GM13977 (cell line): ENCODE measurements at regions not wholly inside any gene's neighbourhood (a gene's known extent, or its start where the extent isn't known, plus 50 kb on each side); places are given as distances from the start of the nearest gene placed in this dataset.
A peak's percentile ranks its signal among the peaks of the same experiment; 100 is the strongest.

Experiments
- DNase-seq: peaks from one replicate; pipeline ENCODE4 v3.0.0; 2012; ENCODE audit warnings: low spot score
- in situ Hi-C: fragments of 300-500 bp; cut with MboI; formaldehyde crosslinking; loops from one replicate; pipeline ENCODE4 v1.12.0; 2022; ENCODE audit warnings: low sequenced_read_pairs, low pct_unique_long_range_greater_than_20kb, mixed read lengths, inconsistent platforms; ENCODE audit not compliant: unreplicated experiment
- TF ChIP-seq, protein P1 (sequence below): IDR thresholded peaks from 2 replicates; pipeline ENCODE4 v1.5.1; 2012; ENCODE audit warnings: mild to moderate bottlenecking, control low read depth; ENCODE audit not compliant: insufficient read depth; ENCODE audit errors: extremely low read depth, missing control alignments

- no peak for DNase-seq
- TF ChIP-seq, protein P1, sequence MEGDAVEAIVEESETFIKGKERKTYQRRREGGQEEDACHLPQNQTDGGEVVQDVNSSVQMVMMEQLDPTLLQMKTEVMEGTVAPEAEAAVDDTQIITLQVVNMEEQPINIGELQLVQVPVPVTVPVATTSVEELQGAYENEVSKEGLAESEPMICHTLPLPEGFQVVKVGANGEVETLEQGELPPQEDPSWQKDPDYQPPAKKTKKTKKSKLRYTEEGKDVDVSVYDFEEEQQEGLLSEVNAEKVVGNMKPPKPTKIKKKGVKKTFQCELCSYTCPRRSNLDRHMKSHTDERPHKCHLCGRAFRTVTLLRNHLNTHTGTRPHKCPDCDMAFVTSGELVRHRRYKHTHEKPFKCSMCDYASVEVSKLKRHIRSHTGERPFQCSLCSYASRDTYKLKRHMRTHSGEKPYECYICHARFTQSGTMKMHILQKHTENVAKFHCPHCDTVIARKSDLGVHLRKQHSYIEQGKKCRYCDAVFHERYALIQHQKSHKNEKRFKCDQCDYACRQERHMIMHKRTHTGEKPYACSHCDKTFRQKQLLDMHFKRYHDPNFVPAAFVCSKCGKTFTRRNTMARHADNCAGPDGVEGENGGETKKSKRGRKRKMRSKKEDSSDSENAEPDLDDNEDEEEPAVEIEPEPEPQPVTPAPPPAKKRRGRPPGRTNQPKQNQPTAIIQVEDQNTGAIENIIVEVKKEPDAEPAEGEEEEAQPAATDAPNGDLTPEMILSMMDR: no peak
- in situ Hi-C loops: no loop called here
Measured at GRCh38 chr4:155012469-155012868, 196.0 kb upstream of the NPY2R start.

DNA sequence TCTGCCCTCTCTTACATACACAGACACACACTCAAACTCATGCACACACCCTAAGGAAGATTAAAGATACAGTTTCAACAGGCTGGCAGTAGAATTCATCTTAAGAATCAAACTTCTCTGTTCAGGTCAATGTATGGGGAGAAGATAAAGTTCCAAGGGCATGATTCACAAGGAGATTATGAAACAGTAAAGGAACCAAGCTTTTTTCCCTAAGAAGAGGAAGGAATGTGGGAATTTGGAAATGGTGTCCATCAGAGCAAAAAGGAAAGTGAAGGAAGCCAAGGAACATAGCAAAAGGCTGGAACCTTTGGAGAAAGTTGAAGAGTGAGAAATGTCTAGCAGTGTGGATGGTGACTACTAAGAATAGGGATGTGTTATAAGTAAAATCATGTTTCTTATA is 191.0 kb upstream of the NPY2R start:
- no peak for DNase-seq
- in situ Hi-C loops: no loop called here
- TF ChIP-seq, protein P1: no peak

DNA sequence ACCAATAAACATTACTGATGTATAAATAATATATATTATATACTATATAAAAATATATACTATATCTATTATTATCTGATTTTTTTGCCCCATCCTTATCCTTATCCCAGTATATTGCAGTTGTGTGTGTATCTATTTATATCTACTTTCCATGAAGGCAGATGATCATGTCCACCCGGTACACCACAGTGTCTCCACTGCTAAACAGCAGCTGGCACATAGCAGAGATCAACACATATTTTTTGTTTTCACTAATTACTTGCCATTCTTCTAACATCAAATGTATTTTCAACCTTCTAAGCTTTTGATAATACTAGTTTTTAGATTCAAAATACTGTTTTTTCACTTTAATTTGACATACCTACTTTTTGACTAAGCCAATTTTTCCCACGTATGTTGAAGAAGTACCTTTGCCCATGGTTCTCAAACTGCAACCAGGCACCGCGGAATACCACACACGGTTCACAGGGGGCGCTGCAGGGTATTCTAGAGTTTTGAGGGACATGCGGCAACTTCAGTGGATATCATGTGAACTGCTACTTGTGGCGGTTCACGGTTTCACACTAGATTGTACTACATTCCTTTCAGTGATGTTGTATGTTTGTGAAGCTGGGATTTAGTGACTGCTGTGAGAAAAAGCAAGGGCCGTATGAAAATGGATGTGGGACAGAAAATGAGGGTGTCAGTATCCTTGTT is 182.5 kb upstream of the NPY2R start:
- in situ Hi-C loops: no loop called here
- TF ChIP-seq, protein P1: peak; percentile 53
- no peak for DNase-seq

DNA sequence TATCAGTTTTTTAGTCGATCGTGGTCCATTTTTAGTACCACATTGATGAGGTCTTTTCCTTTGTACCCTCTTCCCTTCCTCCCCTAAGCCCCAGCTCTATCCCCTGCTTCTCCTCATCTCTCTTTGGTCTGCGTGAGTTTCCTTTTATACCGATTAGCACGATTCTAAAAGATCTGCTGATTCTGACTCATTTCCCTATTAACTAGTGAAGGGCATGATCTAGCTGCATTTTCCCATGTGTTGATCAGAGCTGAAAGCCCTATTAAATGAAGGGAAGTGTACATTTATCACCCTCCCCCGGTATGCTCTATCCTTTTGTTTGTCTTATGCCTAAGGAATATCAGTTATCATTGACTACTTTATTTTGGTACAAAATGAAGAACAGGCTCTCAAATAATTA is 181.7 kb upstream of the NPY2R start:
- in situ Hi-C loops: no loop called here
- TF ChIP-seq, protein P1: no peak
- no peak for DNase-seq

GRCh38 chr4:155032521-155033229 is 175.8 kb upstream of the NPY2R start:
- TF ChIP-seq, protein P1: no peak
- in situ Hi-C loops: no loop called here
- peak; percentile 17 for DNase-seq

DNA sequence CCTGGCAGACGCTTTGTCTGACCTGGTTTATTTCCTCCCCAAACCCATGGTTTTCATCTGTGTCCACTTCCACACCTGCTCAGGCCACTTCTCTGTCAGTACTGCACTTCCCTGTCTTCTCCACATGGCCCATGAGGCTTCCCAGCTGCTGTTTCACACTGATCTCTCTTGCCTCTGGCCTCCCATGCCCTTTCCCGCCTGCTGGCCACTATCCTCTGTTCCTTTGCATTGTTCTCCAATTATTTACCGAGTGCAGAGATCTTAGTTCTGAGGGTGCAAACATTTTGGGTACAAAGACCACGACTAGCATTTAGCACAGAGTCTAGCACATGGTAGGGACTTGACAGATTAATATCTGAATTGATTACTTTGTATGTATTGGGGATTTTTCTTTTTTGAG is 174.8 kb upstream of the NPY2R start:
- TF ChIP-seq, protein P1: no peak
- DNase-seq: no peak
- in situ Hi-C loops: no loop called here
